ENCODE measurements at regions not wholly inside any gene's neighbourhood (a gene's known extent, or its start where the extent isn't known, plus 50 kb on each side); places are given as distances from the start of the nearest gene placed in this dataset.

GRCh38 chr16:85394456-85395206 is 218.5 kb upstream of the GSE1 start:
- TF ChIP-seq, protein P1, sequence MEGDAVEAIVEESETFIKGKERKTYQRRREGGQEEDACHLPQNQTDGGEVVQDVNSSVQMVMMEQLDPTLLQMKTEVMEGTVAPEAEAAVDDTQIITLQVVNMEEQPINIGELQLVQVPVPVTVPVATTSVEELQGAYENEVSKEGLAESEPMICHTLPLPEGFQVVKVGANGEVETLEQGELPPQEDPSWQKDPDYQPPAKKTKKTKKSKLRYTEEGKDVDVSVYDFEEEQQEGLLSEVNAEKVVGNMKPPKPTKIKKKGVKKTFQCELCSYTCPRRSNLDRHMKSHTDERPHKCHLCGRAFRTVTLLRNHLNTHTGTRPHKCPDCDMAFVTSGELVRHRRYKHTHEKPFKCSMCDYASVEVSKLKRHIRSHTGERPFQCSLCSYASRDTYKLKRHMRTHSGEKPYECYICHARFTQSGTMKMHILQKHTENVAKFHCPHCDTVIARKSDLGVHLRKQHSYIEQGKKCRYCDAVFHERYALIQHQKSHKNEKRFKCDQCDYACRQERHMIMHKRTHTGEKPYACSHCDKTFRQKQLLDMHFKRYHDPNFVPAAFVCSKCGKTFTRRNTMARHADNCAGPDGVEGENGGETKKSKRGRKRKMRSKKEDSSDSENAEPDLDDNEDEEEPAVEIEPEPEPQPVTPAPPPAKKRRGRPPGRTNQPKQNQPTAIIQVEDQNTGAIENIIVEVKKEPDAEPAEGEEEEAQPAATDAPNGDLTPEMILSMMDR (IDR thresholded peaks at IDR 0.05): no peak
- TF ChIP-seq SIN3A (IDR thresholded peaks at IDR 0.05; ENCODE audit: borderline replicate concordance, insufficient read depth, low read depth, low read length) (no peak), TCF7L2 (IDR thresholded peaks at IDR 0.05; ENCODE audit: low read depth, low read length) (no peak), POLR2AphosphoS5 (IDR thresholded peaks at IDR 0.05; ENCODE audit: low read depth, low read length) (no peak)
